Esophagus muscularis mucosa (tissue), 4 donors: ENCODE measurements at regions not wholly inside any gene's neighbourhood (a gene's known extent, or its start where the extent isn't known, plus 50 kb on each side); places are given as distances from the start of the nearest gene placed in this dataset.

Source experiments
- DNase-seq: peaks from one replicate; pipeline ENCODE4 v3.0.0-alpha.2; 2017; ENCODE audit errors: extremely low spot score
- H3K27ac ChIP-seq, 4 donors: fragments of 200-600 bp; sonication (generic); replicated peaks in 1 of 4; 1 replicate in 3 of 4; 2 replicates in 1 of 4; pipeline ENCODE4 v1.5.1; 2016 to 2019; ENCODE audit warnings: mild to moderate bottlenecking in 1 of 4
- H3K27me3 ChIP-seq, 4 donors: fragments of 200-600 bp; sonication (generic); one replicate each; pipeline versions ENCODE4 v1.5.1 to v1.6.0; 2016 to 2019
- H3K36me3 ChIP-seq, 4 donors: fragments of 200-600 bp; sonication (generic); one replicate each; pipeline ENCODE4 v1.5.1; 2016 to 2019
- H3K4me1 ChIP-seq, 4 donors: fragments of 200-600 bp; sonication (generic); one replicate each; pipeline ENCODE4 v1.5.1; 2016 to 2019
- H3K4me3 ChIP-seq, 4 donors: fragments of 200-600 bp; sonication (generic); 1 replicate in 2 of 4; 2 replicates in 2 of 4; pipeline ENCODE4 v1.5.1; 2016 to 2019; ENCODE audit warnings: mild to moderate bottlenecking in 4 of 4, moderate library complexity in 1 of 4
- H3K9me3 ChIP-seq, 4 donors: fragments of 200-600 bp; sonication (generic); 1 replicate in 3 of 4; 2 replicates in 1 of 4; pipeline ENCODE4 v1.5.1; 2016 to 2019
- EP300 ChIP-seq: sonication (generic); formaldehyde crosslinking; IDR thresholded peaks from one replicate; pipeline ENCODE4 v1.6.1; 2017; ENCODE audit warnings: antibody characterized with exemption
- POLR2A ChIP-seq: fragments of 450-650 bp; IDR thresholded peaks from one replicate; pipeline ENCODE4 v1.6.1; 2017; ENCODE audit warnings: antibody characterized with exemption, moderate library complexity, mild to moderate bottlenecking, low read depth
- POLR2AphosphoS5 ChIP-seq, 2 donors: sonication (generic); formaldehyde crosslinking; IDR thresholded peaks; one replicate each; pipeline ENCODE4 v1.6.1; 2017; ENCODE audit warnings: antibody characterized with exemption in 2 of 2
- WGBS: methylation state at CpG from one replicate; pipeline ENCODE4 v1.1.5; 2018; 5-methylcytosine and 5-hydroxymethylcytosine counted together
- intact Hi-C: fragments of 100-400 bp; cut with DNase I; formaldehyde crosslinking; loops from one replicate; pipeline ENCODE4 v1.15.1; 2023
- TF ChIP-seq, protein P1 (sequence below), 3 experiments: fragments of 200-600 bp in 2 of 3; fragments of 450-650 bp in 1 of 3; sonication (generic) in 2 of 3; IDR thresholded peaks; one replicate each; pipeline ENCODE4 v1.5.1; 2017 to 2019; ENCODE audit warnings: antibody characterized with exemption in 3 of 3, mild to moderate bottlenecking in 2 of 3, moderate library complexity in 1 of 3

DNA sequence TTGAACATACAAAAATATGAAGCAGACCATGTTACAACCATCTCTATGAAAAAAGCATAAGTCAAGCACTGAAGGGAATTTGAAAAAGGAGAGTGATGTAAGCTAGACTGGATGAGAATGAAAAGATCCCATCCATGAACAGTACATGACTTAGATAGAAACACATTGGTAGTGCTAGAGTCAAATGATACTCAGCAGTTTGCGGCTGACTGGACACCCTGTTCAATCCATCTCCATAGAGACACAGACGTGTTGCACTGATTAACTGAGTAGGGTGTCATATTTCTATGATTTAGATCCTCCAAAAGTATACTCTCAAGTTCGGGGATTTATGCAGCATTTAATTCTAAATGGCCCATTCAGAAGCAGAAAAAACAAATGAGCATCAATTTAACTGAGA lies 674.3 kb upstream of the NRXN1 start:
- H3K4me1 ChIP-seq, result no peaks in the 10 kb centered on the region
- H3K9me3 ChIP-seq, result no peaks in the 10 kb centered on the region
- intact Hi-C loops, result no loop called here
- no peak overlapping the region for H3K27ac ChIP-seq
- no peaks in the 10 kb centered on the region for H3K27me3 ChIP-seq
- no peak for DNase-seq
- no peak overlapping the region for H3K4me3 ChIP-seq
- 69% methylated on average over 3 of the region's 3 CpGs for WGBS
- no peaks in the 10 kb centered on the region for H3K36me3 ChIP-seq
- TF ChIP-seq, protein P1, sequence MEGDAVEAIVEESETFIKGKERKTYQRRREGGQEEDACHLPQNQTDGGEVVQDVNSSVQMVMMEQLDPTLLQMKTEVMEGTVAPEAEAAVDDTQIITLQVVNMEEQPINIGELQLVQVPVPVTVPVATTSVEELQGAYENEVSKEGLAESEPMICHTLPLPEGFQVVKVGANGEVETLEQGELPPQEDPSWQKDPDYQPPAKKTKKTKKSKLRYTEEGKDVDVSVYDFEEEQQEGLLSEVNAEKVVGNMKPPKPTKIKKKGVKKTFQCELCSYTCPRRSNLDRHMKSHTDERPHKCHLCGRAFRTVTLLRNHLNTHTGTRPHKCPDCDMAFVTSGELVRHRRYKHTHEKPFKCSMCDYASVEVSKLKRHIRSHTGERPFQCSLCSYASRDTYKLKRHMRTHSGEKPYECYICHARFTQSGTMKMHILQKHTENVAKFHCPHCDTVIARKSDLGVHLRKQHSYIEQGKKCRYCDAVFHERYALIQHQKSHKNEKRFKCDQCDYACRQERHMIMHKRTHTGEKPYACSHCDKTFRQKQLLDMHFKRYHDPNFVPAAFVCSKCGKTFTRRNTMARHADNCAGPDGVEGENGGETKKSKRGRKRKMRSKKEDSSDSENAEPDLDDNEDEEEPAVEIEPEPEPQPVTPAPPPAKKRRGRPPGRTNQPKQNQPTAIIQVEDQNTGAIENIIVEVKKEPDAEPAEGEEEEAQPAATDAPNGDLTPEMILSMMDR (IDR thresholded peaks at IDR 0.05), result no peak
- TF ChIP-seq POLR2AphosphoS5 (IDR thresholded peaks at IDR 0.05) (no peak), POLR2A (no peak), EP300 (no peak)

DNA sequence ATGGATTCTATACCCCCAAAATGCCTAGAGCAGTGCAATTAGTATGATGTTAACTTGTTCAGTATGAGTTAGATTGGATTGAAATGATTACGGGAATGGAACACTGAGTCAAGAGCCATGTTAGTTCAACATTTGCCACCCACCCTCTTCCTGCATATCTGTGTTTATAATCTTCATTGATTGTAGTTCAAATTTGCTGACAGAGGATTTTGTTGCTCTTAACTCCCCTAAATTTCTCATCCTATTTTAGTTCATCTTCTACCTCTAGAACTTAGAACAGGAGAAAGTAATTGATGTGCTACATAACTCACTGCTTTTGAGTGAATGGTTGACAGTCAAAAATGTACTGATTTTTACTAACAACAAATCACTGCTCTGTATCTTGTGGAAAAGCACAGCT lies 673.5 kb upstream of the NRXN1 start:
- Histone ChIP-seq H3K27ac (no peak overlapping the region), H3K9me3 (no peaks in the 10 kb centered on the region), H3K4me1 (no peaks in the 10 kb centered on the region), H3K36me3 (no peaks in the 10 kb centered on the region), H3K4me3 (no peak overlapping the region), H3K27me3 (no peaks in the 10 kb centered on the region)
- intact Hi-C loops, result no loop called here
- TF ChIP-seq EP300 (no peak), POLR2A (no peak), POLR2AphosphoS5 (IDR thresholded peaks at IDR 0.05) (no peak)
- TF ChIP-seq, protein P1 (IDR thresholded peaks at IDR 0.05), result no peak
- DNase-seq, result no peak
- 90% methylated on average over 1 of the region's 1 CpG for WGBS

DNA sequence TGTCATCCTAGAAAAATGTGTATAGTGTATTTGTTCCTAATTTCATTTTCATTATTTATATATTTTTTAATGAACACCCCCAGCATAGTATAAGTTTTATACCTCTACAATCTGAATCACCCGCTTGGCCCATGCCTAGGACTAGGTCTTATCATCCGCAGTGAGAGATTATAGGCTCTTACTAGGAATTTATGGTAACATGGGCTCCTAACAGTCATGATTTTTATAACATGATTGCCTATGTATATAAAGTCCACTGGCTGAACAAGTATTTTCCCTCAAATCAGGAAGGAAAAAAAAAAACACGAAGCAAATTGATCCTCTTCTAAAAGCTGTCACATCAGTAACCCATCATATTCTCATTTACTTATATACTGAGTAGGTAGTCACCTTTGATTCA lies 666.1 kb upstream of the NRXN1 start:
- H3K27ac ChIP-seq, result no peak overlapping the region
- no peaks in the 10 kb centered on the region for H3K9me3 ChIP-seq
- no peak for DNase-seq
- intact Hi-C loops, result no loop called here
- no peaks in the 10 kb centered on the region for H3K27me3 ChIP-seq
- H3K36me3 ChIP-seq, result no peaks in the 10 kb centered on the region
- WGBS, result 83% methylated on average over 3 of the region's 3 CpGs
- no peaks in the 10 kb centered on the region for H3K4me1 ChIP-seq
- TF ChIP-seq EP300 (no peak), POLR2AphosphoS5 (IDR thresholded peaks at IDR 0.05) (no peak), POLR2A (no peak)
- TF ChIP-seq, protein P1 (IDR thresholded peaks at IDR 0.05), result no peak
- no peak overlapping the region for H3K4me3 ChIP-seq

DNA sequence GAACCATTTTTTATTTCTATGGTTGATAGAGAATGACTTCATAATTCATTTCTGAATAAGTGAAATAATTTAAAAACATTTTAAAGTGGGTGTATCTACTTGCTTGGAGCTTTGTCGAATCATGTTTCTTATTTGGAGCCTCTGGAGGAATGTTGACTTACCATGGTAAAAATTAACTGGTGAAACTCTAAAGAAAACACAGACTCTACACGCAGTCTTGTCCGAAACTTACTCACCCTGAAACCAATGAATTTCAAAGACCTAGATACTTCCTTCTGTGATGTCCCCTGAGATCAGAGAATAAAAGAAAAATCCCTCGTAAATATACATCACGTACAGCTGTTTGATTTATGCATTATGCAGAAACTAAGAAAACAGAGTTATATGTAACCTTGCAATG lies 665.2 kb upstream of the NRXN1 start:
- TF ChIP-seq POLR2AphosphoS5 (IDR thresholded peaks at IDR 0.05), result no peak
- TF ChIP-seq, protein P1 (IDR thresholded peaks at IDR 0.05), result no peak
- TF ChIP-seq POLR2A, result no peak
- no peak for TF ChIP-seq EP300
- intact Hi-C loops, result no loop called here
- Histone ChIP-seq H3K4me3 (no peak overlapping the region), H3K36me3 (no peaks in the 10 kb centered on the region), H3K4me1 (no peaks in the 10 kb centered on the region), H3K9me3 (no peaks in the 10 kb centered on the region), H3K27me3 (no peaks in the 10 kb centered on the region), H3K27ac (no peak overlapping the region)
- 87% methylated on average over 5 of the region's 5 CpGs for WGBS
- DNase-seq, result no peak

DNA sequence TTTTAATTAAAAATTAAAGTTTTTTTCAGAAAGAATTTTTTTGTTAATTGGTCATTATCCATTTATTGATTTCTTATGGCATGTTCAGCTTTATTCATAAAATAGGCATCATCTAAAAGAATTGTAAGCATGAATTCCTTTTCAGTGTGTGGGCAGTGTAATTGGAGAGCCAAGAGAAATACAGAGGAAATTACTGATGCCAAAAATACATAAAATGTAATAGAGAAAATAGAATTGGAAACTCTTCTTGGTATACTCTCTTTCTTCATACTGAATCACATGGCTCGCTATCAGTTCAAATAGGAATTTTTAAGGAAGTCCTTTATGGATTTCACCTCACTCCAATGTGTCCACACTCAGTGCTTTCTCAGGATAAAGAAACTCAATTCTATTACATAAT lies 663.6 kb upstream of the NRXN1 start:
- Histone ChIP-seq H3K36me3 (no peaks in the 10 kb centered on the region), H3K9me3 (no peaks in the 10 kb centered on the region), H3K4me1 (no peaks in the 10 kb centered on the region), H3K27ac (no peak overlapping the region), H3K4me3 (no peak overlapping the region), H3K27me3 (no peaks in the 10 kb centered on the region)
- DNase-seq, result no peak
- intact Hi-C loops, result no loop called here
- TF ChIP-seq POLR2A (no peak), POLR2AphosphoS5 (IDR thresholded peaks at IDR 0.05) (no peak), EP300 (no peak)
- TF ChIP-seq, protein P1 (IDR thresholded peaks at IDR 0.05), result no peak
- WGBS, result 84% methylated on average over 1 of the region's 1 CpG
